HL-60 (cell line): ENCODE measurements at regions not wholly inside any gene's neighbourhood (a gene's known extent, or its start where the extent isn't known, plus 50 kb on each side); places are given as distances from the start of the nearest gene placed in this dataset.

Source experiments
- DNase-seq, 2 experiments: peaks; one replicate each; pipeline ENCODE4 v3.0.0-alpha.2; 2010 to 2020; ENCODE audit warnings: low read depth in 1 of 2, low spot score in 1 of 2
- H3K27ac ChIP-seq: fragments of 250-450 bp; sonication (Bioruptor Pico); replicated peaks from 2 replicates; pipeline ENCODE4 v1.5.1; 2020; ENCODE audit warnings: mild to moderate bottlenecking, moderate library complexity
- H3K27me3 ChIP-seq: fragments of 250-450 bp; sonication (Bioruptor Pico); 2 replicates; pipeline ENCODE4 v1.5.1; 2021; ENCODE audit warnings: mild to moderate bottlenecking, moderate library complexity; ENCODE audit not compliant: insufficient read depth, poor library complexity, severe bottlenecking
- H3K4me3 ChIP-seq: replicated peaks from 2 replicates; pipeline ENCODE4 v1.5.1; 2011; ENCODE audit warnings: mild to moderate bottlenecking, control low read depth, low read length; ENCODE audit not compliant: insufficient read depth
- CTCF ChIP-seq: IDR thresholded peaks from one replicate; pipeline ENCODE4 v1.5.1; 2011; ENCODE audit warnings: low read length, control low read depth, inconsistent platforms; ENCODE audit not compliant: insufficient read depth
- GABPA ChIP-seq: IDR thresholded peaks from 2 replicates; pipeline ENCODE4 v1.6.1; 2012; ENCODE audit warnings: low read depth
- POLR2AphosphoS5 ChIP-seq: IDR thresholded peaks from 2 replicates; pipeline ENCODE4 v1.6.1; 2012; ENCODE audit warnings: low read depth
- SPI1 ChIP-seq: IDR thresholded peaks from 2 replicates; pipeline ENCODE4 v1.6.1; 2012; ENCODE audit warnings: low read depth, mild to moderate bottlenecking, borderline replicate concordance
- TF ChIP-seq, protein P1 (sequence below): IDR thresholded peaks from 2 replicates; pipeline ENCODE4 v1.6.1; 2012; ENCODE audit warnings: low read depth; ENCODE audit not compliant: insufficient replicate concordance

DNA sequence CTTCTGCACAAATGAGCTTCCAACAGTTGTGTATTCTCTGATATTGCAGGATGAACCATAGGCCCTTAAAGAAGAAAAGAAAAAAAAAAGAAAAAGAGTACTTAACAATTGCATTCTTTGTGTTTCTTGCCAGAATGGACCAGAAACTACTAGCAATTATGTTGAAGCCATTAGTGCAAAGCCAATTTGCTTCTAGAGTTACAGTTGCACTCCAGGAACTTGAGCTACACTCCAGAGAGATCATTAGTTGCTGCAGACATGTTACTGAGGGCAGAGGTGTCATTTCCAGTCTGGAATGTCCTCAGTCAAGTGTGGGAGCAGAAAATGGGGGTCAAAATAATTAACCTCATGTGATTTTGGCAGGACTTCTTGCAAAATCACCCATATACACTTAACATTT is 85.6 kb upstream of the CCL2 start:
- Histone ChIP-seq H3K27ac (no peak overlapping the region), H3K27me3 (no peaks in the 10 kb centered on the region), H3K4me3 (no peak overlapping the region)
- TF ChIP-seq POLR2AphosphoS5 (no peak), CTCF (no peak), SPI1 (no peak), GABPA (no peak)
- TF ChIP-seq, protein P1, sequence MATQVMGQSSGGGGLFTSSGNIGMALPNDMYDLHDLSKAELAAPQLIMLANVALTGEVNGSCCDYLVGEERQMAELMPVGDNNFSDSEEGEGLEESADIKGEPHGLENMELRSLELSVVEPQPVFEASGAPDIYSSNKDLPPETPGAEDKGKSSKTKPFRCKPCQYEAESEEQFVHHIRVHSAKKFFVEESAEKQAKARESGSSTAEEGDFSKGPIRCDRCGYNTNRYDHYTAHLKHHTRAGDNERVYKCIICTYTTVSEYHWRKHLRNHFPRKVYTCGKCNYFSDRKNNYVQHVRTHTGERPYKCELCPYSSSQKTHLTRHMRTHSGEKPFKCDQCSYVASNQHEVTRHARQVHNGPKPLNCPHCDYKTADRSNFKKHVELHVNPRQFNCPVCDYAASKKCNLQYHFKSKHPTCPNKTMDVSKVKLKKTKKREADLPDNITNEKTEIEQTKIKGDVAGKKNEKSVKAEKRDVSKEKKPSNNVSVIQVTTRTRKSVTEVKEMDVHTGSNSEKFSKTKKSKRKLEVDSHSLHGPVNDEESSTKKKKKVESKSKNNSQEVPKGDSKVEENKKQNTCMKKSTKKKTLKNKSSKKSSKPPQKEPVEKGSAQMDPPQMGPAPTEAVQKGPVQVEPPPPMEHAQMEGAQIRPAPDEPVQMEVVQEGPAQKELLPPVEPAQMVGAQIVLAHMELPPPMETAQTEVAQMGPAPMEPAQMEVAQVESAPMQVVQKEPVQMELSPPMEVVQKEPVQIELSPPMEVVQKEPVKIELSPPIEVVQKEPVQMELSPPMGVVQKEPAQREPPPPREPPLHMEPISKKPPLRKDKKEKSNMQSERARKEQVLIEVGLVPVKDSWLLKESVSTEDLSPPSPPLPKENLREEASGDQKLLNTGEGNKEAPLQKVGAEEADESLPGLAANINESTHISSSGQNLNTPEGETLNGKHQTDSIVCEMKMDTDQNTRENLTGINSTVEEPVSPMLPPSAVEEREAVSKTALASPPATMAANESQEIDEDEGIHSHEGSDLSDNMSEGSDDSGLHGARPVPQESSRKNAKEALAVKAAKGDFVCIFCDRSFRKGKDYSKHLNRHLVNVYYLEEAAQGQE = no peak
- no peak for DNase-seq

- Histone ChIP-seq H3K27ac (no peak overlapping the region), H3K27me3 (no peaks in the 10 kb centered on the region), H3K4me3 (no peak overlapping the region)
- peak; percentile 35; the same call in 1 of the 2 replicates for TF ChIP-seq SPI1
- peak; percentile 97 for TF ChIP-seq CTCF
- TF ChIP-seq, protein P1 = no peak
- peak; percentile 31 to 75 for DNase-seq
Observed at GRCh38 chr17:34171245-34171818, 83.8 kb upstream of the CCL2 start.

- H3K27ac ChIP-seq = no peak overlapping the region
- TF ChIP-seq CTCF (no peak), SPI1 (no peak), POLR2AphosphoS5 (no peak), GABPA (no peak)
- TF ChIP-seq, protein P1 = no peak
- H3K4me3 ChIP-seq = no peak overlapping the region
- no peak for DNase-seq
- H3K27me3 ChIP-seq = no peaks in the 10 kb centered on the region
Observed at GRCh38 chr17:34172390-34172918, 82.6 kb upstream of the CCL2 start.
